ENCODE measurements at regions not wholly inside any gene's neighbourhood (a gene's known extent, or its start where the extent isn't known, plus 50 kb on each side); places are given as distances from the start of the nearest gene placed in this dataset.

DNA sequence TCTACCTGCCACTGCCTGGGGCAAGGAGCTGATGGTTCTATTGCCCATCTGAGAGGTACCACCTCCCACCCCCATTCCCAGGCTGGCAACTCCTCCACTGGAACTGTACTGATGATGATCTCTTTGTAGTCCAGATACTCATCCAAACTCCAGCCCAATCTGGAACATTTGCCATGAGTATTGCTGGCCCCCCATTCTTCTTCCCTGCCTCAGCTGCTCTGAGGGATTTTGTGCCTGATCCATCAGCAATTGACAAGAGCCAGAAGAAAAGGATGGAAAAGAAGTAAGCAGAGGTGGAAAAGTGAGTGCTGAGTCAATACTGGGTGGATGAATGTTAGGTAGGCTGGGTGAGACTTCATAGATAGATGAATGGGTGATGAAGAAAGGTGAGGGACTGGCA, 101.2 kb downstream of the NMUR2 start:
- no peak for TF ChIP-seq POLR2A (IDR thresholded peaks at IDR 0.05)
- TF ChIP-seq, protein P1, sequence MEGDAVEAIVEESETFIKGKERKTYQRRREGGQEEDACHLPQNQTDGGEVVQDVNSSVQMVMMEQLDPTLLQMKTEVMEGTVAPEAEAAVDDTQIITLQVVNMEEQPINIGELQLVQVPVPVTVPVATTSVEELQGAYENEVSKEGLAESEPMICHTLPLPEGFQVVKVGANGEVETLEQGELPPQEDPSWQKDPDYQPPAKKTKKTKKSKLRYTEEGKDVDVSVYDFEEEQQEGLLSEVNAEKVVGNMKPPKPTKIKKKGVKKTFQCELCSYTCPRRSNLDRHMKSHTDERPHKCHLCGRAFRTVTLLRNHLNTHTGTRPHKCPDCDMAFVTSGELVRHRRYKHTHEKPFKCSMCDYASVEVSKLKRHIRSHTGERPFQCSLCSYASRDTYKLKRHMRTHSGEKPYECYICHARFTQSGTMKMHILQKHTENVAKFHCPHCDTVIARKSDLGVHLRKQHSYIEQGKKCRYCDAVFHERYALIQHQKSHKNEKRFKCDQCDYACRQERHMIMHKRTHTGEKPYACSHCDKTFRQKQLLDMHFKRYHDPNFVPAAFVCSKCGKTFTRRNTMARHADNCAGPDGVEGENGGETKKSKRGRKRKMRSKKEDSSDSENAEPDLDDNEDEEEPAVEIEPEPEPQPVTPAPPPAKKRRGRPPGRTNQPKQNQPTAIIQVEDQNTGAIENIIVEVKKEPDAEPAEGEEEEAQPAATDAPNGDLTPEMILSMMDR (IDR thresholded peaks at IDR 0.05) = no peak
